ENCODE measurements at regions not wholly inside any gene's neighbourhood (a gene's known extent, or its start where the extent isn't known, plus 50 kb on each side); places are given as distances from the start of the nearest gene placed in this dataset.

GRCh38 chr20:58571693-58572427, 56.7 kb upstream of the APCDD1L start:
- TF ChIP-seq CTCF (IDR thresholded peaks at IDR 0.05; ENCODE audit: borderline replicate concordance, extremely low read depth, low read length, poor library complexity, severe bottlenecking) (no peak), EZH2 (IDR thresholded peaks at IDR 0.05; ENCODE audit: borderline replicate concordance, low read depth, low read length, severe bottlenecking) (no peak)
